RWPE1 (cell line): ENCODE measurements at regions not wholly inside any gene's neighbourhood (a gene's known extent, or its start where the extent isn't known, plus 50 kb on each side); places are given as distances from the start of the nearest gene placed in this dataset.

ENCODE experiments used
- CTCF ChIA-PET: fragments of 350-600 bp; sonication (Branson Sonifier 250); formaldehyde crosslinking; extraction: SDS; loops from one replicate; lab custom pipeline; 2021; lab: Yijun Ruan, JAX
- POLR2A ChIA-PET: fragments of 400-600 bp; formaldehyde crosslinking; extraction: SDS; loops from one replicate; lab custom pipeline; 2020; ENCODE audit warnings: antibody characterized with exemption; ENCODE audit not compliant: low non-redundant PET; lab: Yijun Ruan, JAX
- DNase-seq: peaks from one replicate; pipeline ENCODE4 v3.0.0; 2012; ENCODE audit warnings: low spot score
- H3K27ac ChIP-seq: fragments of 450-650 bp; 2 replicates; pipeline ENCODE4 v1.5.1; 2017
- CTCF ChIP-seq: fragments of 450-650 bp; conservative IDR thresholded peaks from 2 replicates; pipeline ENCODE4 v1.5.1; 2017; ENCODE audit warnings: low read depth, mild to moderate bottlenecking

- no peak for DNase-seq
- H3K27ac ChIP-seq: no peak overlapping the region
- ChIA-PET CTCF (no interaction called here), POLR2A (no interaction called here)
- TF ChIP-seq CTCF: no peak
These were observed 50.5 kb upstream of the ITPRID2 start for GRCh38 chr2:181841079-181841478.
